Fibroblast of lung (primary cell): ENCODE measurements at regions not wholly inside any gene's neighbourhood (a gene's known extent, or its start where the extent isn't known, plus 50 kb on each side); places are given as distances from the start of the nearest gene placed in this dataset.

Experiments used
- DNase-seq, 2 donors: peaks; one replicate each; pipeline versions ENCODE4 v3.0.0 to v3.0.0-alpha.2; 2010; ENCODE audit warnings: low read depth in 2 of 2
- H2AFZ ChIP-seq: 2 replicates; pipeline ENCODE4 v1.5.1; 2012; ENCODE audit warnings: low read length, control low read depth, inconsistent platforms
- H3K27ac ChIP-seq: 2 replicates; pipeline ENCODE4 v1.5.1; 2011; ENCODE audit warnings: low read length, control low read depth; ENCODE audit not compliant: insufficient read depth
- H3K27me3 ChIP-seq: 2 replicates; pipeline ENCODE4 v1.5.1; 2011; ENCODE audit warnings: mild to moderate bottlenecking, low read length; ENCODE audit not compliant: control insufficient read depth, insufficient read depth
- H3K36me3 ChIP-seq: 2 replicates; pipeline ENCODE4 v1.5.1; 2011; ENCODE audit warnings: low read length; ENCODE audit not compliant: control insufficient read depth, insufficient read depth
- H3K4me1 ChIP-seq: 2 replicates; pipeline ENCODE4 v1.5.1; 2011; ENCODE audit warnings: low read length; ENCODE audit not compliant: control insufficient read depth, insufficient read depth; ENCODE audit errors: extremely low read depth
- H3K4me2 ChIP-seq: 2 replicates; pipeline ENCODE4 v1.5.1; 2011; ENCODE audit warnings: low read length, control low read depth; ENCODE audit not compliant: insufficient read depth; ENCODE audit errors: extremely low read depth
- H3K4me3 ChIP-seq, 4 experiments: fragments of 200-600 bp in 1 of 4; sonication (generic) in 1 of 4; replicated peaks in 1 of 4; 2 replicates each; pipeline ENCODE4 v1.5.1; 2011 to 2016; ENCODE audit warnings: low read length in 4 of 4, low read depth in 3 of 4, mild to moderate bottlenecking in 3 of 4, control low read depth in 2 of 4, inconsistent platforms in 1 of 4, mixed read lengths in 1 of 4; ENCODE audit not compliant: insufficient read depth in 1 of 4; ENCODE audit errors: control extremely low read depth in 1 of 4
- H3K79me2 ChIP-seq: 2 replicates; pipeline ENCODE4 v1.5.1; 2012; ENCODE audit warnings: mild to moderate bottlenecking, low read length, inconsistent platforms; ENCODE audit not compliant: control insufficient read depth, insufficient read depth
- H3K9ac ChIP-seq: 2 replicates; pipeline ENCODE4 v1.5.1; 2011; ENCODE audit warnings: mild to moderate bottlenecking, low read length, control low read depth; ENCODE audit not compliant: insufficient read depth
- H3K9me3 ChIP-seq: 2 replicates; pipeline ENCODE4 v1.5.1; 2012; ENCODE audit warnings: low read depth, low read length; ENCODE audit not compliant: control insufficient read depth, insufficient read depth
- H4K20me1 ChIP-seq: 2 replicates; pipeline ENCODE4 v1.5.1; 2011; ENCODE audit warnings: low read length; ENCODE audit not compliant: control insufficient read depth, insufficient read depth; ENCODE audit errors: extremely low read depth
- CTCF ChIP-seq, 2 donors: IDR thresholded peaks in 1 of 2; conservative IDR thresholded peaks in 1 of 2; 1 replicate in 1 of 2; 2 replicates in 1 of 2; pipeline ENCODE4 v1.5.1; 2011 to 2012; ENCODE audit warnings: low read length in 2 of 2, control low read depth in 1 of 2, inconsistent platforms in 1 of 2, low read depth in 1 of 2, mild to moderate bottlenecking in 1 of 2
- EZH2 ChIP-seq: IDR thresholded peaks from 2 replicates; pipeline ENCODE4 v1.5.1; 2012; ENCODE audit warnings: low read length, control low read depth, mild to moderate bottlenecking; ENCODE audit errors: missing control alignments

GRCh38 chrX:122076241-122076640 is 1028.8 kb downstream of the GLUD2 start:
- no peaks in the 10 kb centered on the region for H3K9me3 ChIP-seq
- H3K4me3 ChIP-seq, result no peak overlapping the region
- no peaks in the 10 kb centered on the region for H3K36me3 ChIP-seq
- H3K9ac ChIP-seq, result no peak overlapping the region
- H3K79me2 ChIP-seq, result no peaks in the 10 kb centered on the region
- DNase-seq, result no peak
- H3K27ac ChIP-seq, result no peak overlapping the region
- no peak overlapping the region for H3K4me2 ChIP-seq
- H2AFZ ChIP-seq, result no peak overlapping the region
- no peaks in the 10 kb centered on the region for H3K27me3 ChIP-seq
- H3K4me1 ChIP-seq, result no peaks in the 10 kb centered on the region
- TF ChIP-seq CTCF (conservative IDR thresholded peaks at IDR 0.05 in 1 of 2, IDR thresholded peaks at IDR 0.05 in 1 of 2; ENCODE audit: low read depth in 1 of 2, low read length in 2 of 2) (no peak), EZH2 (no peak)
- no peaks in the 10 kb centered on the region for H4K20me1 ChIP-seq

- H4K20me1 ChIP-seq, result no peaks in the 10 kb centered on the region
- TF ChIP-seq EZH2, result no peak
- no peak for TF ChIP-seq CTCF (conservative IDR thresholded peaks at IDR 0.05 in 1 of 2, IDR thresholded peaks at IDR 0.05 in 1 of 2; ENCODE audit: low read depth in 1 of 2, low read length in 2 of 2)
- no peak overlapping the region for H3K9ac ChIP-seq
- H3K36me3 ChIP-seq, result no peaks in the 10 kb centered on the region
- DNase-seq, result no peak
- H3K4me2 ChIP-seq, result no peak overlapping the region
- H3K4me1 ChIP-seq, result no peaks in the 10 kb centered on the region
- H3K9me3 ChIP-seq, result no peaks in the 10 kb centered on the region
- no peaks in the 10 kb centered on the region for H3K79me2 ChIP-seq
- no peaks in the 10 kb centered on the region for H3K27me3 ChIP-seq
- H3K4me3 ChIP-seq, result no peak overlapping the region
- no peak overlapping the region for H2AFZ ChIP-seq
- H3K27ac ChIP-seq, result no peak overlapping the region
These were observed 1030.7 kb downstream of the GLUD2 start for GRCh38 chrX:122078079-122078478.

- DNase-seq, result no peak
- H3K4me1 ChIP-seq, result no peaks in the 10 kb centered on the region
- no peaks in the 10 kb centered on the region for H3K9me3 ChIP-seq
These were observed 1039.9 kb downstream of the GLUD2 start for GRCh38 chrX:122087341-122087740.

More at GRCh38 chrX:122087341-122087740, 1039.9 kb downstream of the GLUD2 start:
- Histone ChIP-seq H3K4me3 (no peak overlapping the region), H3K27me3 (no peaks in the 10 kb centered on the region), H3K79me2 (no peaks in the 10 kb centered on the region), H3K27ac (no peak overlapping the region), H3K9ac (no peak overlapping the region), H3K4me2 (no peak overlapping the region), H3K36me3 (no peaks in the 10 kb centered on the region), H4K20me1 (no peaks in the 10 kb centered on the region), H2AFZ (no peak overlapping the region)
- TF ChIP-seq CTCF (conservative IDR thresholded peaks at IDR 0.05 in 1 of 2, IDR thresholded peaks at IDR 0.05 in 1 of 2; ENCODE audit: low read depth in 1 of 2, low read length in 2 of 2) (no peak), EZH2 (no peak)
